K562 (cell line): ENCODE measurements at regions not wholly inside any gene's neighbourhood (a gene's known extent, or its start where the extent isn't known, plus 50 kb on each side); places are given as distances from the start of the nearest gene placed in this dataset.

Experiments used
- ATAC-seq: fragments of 200-7000 bp; cut with Tn5 transposase; 3 replicates; pipeline ENCODE4 v1.9.1; 2020; ENCODE audit warnings: moderate library complexity
- BruUV-seq: library from RNA; stranded (reverse); fragments of 400-500 nt; replicated peaks from 2 replicates; lab custom pipeline; 2021; lab: Mats Ljungman, UMichigan
- CTCF ChIA-PET: fragments of 300-600 bp; formaldehyde crosslinking; extraction: SDS; loops from one replicate; lab custom pipeline; 2021; ENCODE audit warnings: low intra/inter-chr PET ratio; lab: Yijun Ruan, JAX
- POLR2A ChIA-PET: fragments of 300-600, 350-650 bp; sonication (Branson Sonifier 250); formaldehyde crosslinking; extraction: SDS; loops from one replicate; lab custom pipeline; 2021; ENCODE audit warnings: antibody characterized with exemption, inconsistent platforms; lab: Yijun Ruan, JAX
- DNase-seq, 4 experiments: peaks; one replicate each; pipeline versions ENCODE4 v3.0.0 to v3.0.0-alpha.2; 2011 to 2018; ENCODE audit warnings: low spot score in 3 of 4, mixed read lengths in 3 of 4; ENCODE audit errors: extremely low read depth in 1 of 4
- FAIRE-seq: peaks from 2 replicates; lab custom pipeline; 2011; peaks lifted over from hg19 to GRCh38; lab: Jason Lieb, UNC
- H2AFZ ChIP-seq: 2 replicates; pipeline ENCODE4 v1.6.0; 2011; ENCODE audit warnings: low read depth, low read length, control low read depth, inconsistent platforms
- H3K27ac ChIP-seq: fragments of 200-600 bp; 3 replicates; pipeline ENCODE4 v1.8.0; 2011; ENCODE audit warnings: low read depth, mild to moderate bottlenecking, control low read depth, inconsistent platforms, low read length, moderate library complexity, mixed read lengths; ENCODE audit errors: extremely low read depth
- H3K27me3 ChIP-seq, 2 experiments: fragments of 300-600 bp in 1 of 2; 2 replicates in 1 of 2; 3 replicates in 1 of 2; pipeline versions ENCODE4 v1.6.0 to v1.8.0; 2011; ENCODE audit warnings: inconsistent platforms in 2 of 2, low read length in 2 of 2, mild to moderate bottlenecking in 1 of 2, mixed read lengths in 1 of 2, moderate library complexity in 1 of 2; ENCODE audit not compliant: control insufficient read depth in 2 of 2, insufficient read depth in 2 of 2
- H3K36me3 ChIP-seq: fragments of 300-600 bp; 3 replicates; pipeline ENCODE4 v1.8.0; 2011; ENCODE audit warnings: mild to moderate bottlenecking, low read length, inconsistent platforms; ENCODE audit not compliant: control insufficient read depth, insufficient read depth
- H3K4me1 ChIP-seq, 2 experiments: fragments of 200-600 bp in 1 of 2; replicated peaks in 1 of 2; 2 replicates in 1 of 2; 3 replicates in 1 of 2; pipeline versions ENCODE4 v1.5.1 to v1.8.0; 2011; ENCODE audit warnings: inconsistent platforms in 2 of 2, low read length in 2 of 2, mild to moderate bottlenecking in 1 of 2, mixed read lengths in 1 of 2, moderate library complexity in 1 of 2; ENCODE audit not compliant: control insufficient read depth in 2 of 2, insufficient read depth in 2 of 2
- H3K4me2 ChIP-seq: 2 replicates; pipeline ENCODE4 v1.6.1; 2011; ENCODE audit warnings: low read length, control low read depth, inconsistent platforms, mixed read lengths; ENCODE audit not compliant: insufficient read depth
- H3K4me3 ChIP-seq: fragments of 200-600 bp; sonication (generic), shearing (Covaris generic); 2 replicates; pipeline ENCODE4 v1.5.1; 2016; ENCODE audit warnings: control low read depth, inconsistent platforms
- H3K79me2 ChIP-seq: fragments of 200-600 bp; 3 replicates; pipeline ENCODE4 v1.8.0; 2011; ENCODE audit warnings: low read length, inconsistent platforms; ENCODE audit not compliant: control insufficient read depth, insufficient read depth
- H3K9ac ChIP-seq, 2 experiments: 2 replicates each; pipeline versions ENCODE4 v1.6.0 to v1.6.1; 2011; ENCODE audit warnings: low read depth in 2 of 2, low read length in 2 of 2, control low read depth in 1 of 2, inconsistent platforms in 1 of 2, mild to moderate bottlenecking in 1 of 2, mixed read lengths in 1 of 2; ENCODE audit not compliant: insufficient read depth in 1 of 2
- H3K9me1 ChIP-seq: one replicate; pipeline ENCODE4 v1.6.0; 2011; ENCODE audit warnings: inconsistent platforms, mild to moderate bottlenecking, low read length, moderate library complexity; ENCODE audit not compliant: control insufficient read depth, insufficient read depth
- H3K9me3 ChIP-seq: replicated peaks from 2 replicates; pipeline ENCODE4 v1.5.1; 2011; ENCODE audit warnings: low read depth, low read length, inconsistent platforms; ENCODE audit not compliant: control insufficient read depth, insufficient read depth
- H4K20me1 ChIP-seq: replicated peaks from 2 replicates; pipeline ENCODE4 v1.6.1; 2011; ENCODE audit warnings: low read length, inconsistent platforms, mixed read lengths; ENCODE audit not compliant: control insufficient read depth, insufficient read depth
- BRD9 ChIP-seq: fragments of 450-650 bp; IDR thresholded peaks from 2 replicates; pipeline ENCODE4 v1.6.1; 2018; ENCODE audit warnings: low read depth; ENCODE audit not compliant: partially characterized antibody
- CEBPG ChIP-seq, 3 experiments: fragments of 200-800 bp in 1 of 3; sonication (Bioruptor generic) in 1 of 3; sonication (generic) in 1 of 3; formaldehyde crosslinking in 1 of 3; IDR thresholded peaks in 2 of 3; conservative IDR thresholded peaks in 1 of 3; 2 replicates each; pipeline versions ENCODE4 v1.6.1 to v1.8.0; 2016 to 2022; ENCODE audit warnings: missing compliant biosample characterization in 2 of 3, missing genetic modification characterization in 2 of 3, mild to moderate bottlenecking in 1 of 3, missing genetic modification reagents in 1 of 3
- KLF6 ChIP-seq: fragments of 250-450 bp; sonication (Bioruptor Pico); IDR thresholded peaks from 2 replicates; pipeline ENCODE4 v1.4.0; 2020; ENCODE audit warnings: mild to moderate bottlenecking, moderate library complexity, borderline replicate concordance
- NCOA6 ChIP-seq: fragments of 450-650 bp; IDR thresholded peaks from 2 replicates; pipeline ENCODE4 v1.6.1; 2017; ENCODE audit warnings: mild to moderate bottlenecking
- POLR2B ChIP-seq: fragments of 450-650 bp; IDR thresholded peaks from 2 replicates; pipeline ENCODE4 v1.6.1; 2018; ENCODE audit warnings: low read depth; ENCODE audit not compliant: partially characterized antibody
- RAD51 ChIP-seq: fragments of 450-650 bp; IDR thresholded peaks from 2 replicates; pipeline ENCODE4 v1.7.1; 2016; ENCODE audit warnings: low read depth, mild to moderate bottlenecking, borderline replicate concordance
- SUPT5H ChIP-seq: fragments of 450-650 bp; IDR thresholded peaks from 2 replicates; pipeline ENCODE4 v1.6.1; 2016
- USF2 ChIP-seq: sonication (generic); formaldehyde crosslinking; IDR thresholded peaks from 2 replicates; pipeline ENCODE4 v1.5.0; 2020; ENCODE audit warnings: missing genetic modification reagents
- ZNF134 ChIP-seq: fragments of 250-450 bp; sonication (Bioruptor Pico); conservative IDR thresholded peaks from 2 replicates; pipeline ENCODE4 v1.4.0; 2020
- ZNF324 ChIP-seq: fragments of 250-450 bp; sonication (Bioruptor Pico); IDR thresholded peaks from 2 replicates; pipeline ENCODE4 v1.4.0; 2020; ENCODE audit warnings: mild to moderate bottlenecking
- ZNF76 ChIP-seq: fragments of 250-450 bp; sonication (Bioruptor Pico); IDR thresholded peaks from 2 replicates; pipeline ENCODE4 v1.4.0; 2020; ENCODE audit warnings: mild to moderate bottlenecking, moderate library complexity, borderline replicate concordance
- WGBS: fragments of 100-300 bp; shearing (Covaris generic); methylation state at CpG from one replicate; pipeline ENCODE4 v1.1.6; 2016; ENCODE audit warnings: low coverage, mixed read lengths; ENCODE audit not compliant: insufficient coverage; ENCODE audit errors: missing lambda C conversion rate; 5-methylcytosine and 5-hydroxymethylcytosine counted together
- in situ Hi-C: fragments of 300-500 bp; cut with MboI; formaldehyde crosslinking; loops from 4 replicates; pipeline ENCODE4 v1.15.0; 2018; ENCODE audit warnings: inconsistent platforms, mixed read lengths
- intact Hi-C: fragments of 100-400 bp; cut with micrococcal nuclease; formaldehyde crosslinking; loops from 2 replicates; pipeline ENCODE4 v1.14.2; 2022

- POLR2A ChIA-PET, result interaction anchor here (0.8 kb wide), 1 partner anchor 12 kb away, joined by 3 read pairs; no protein-coding TSS in a partner anchor
- Histone ChIP-seq H2AFZ (no peak overlapping the region), H3K27ac (no peak overlapping the region), H3K79me2 (no peaks in the 10 kb centered on the region), H3K9me1 (no peaks in the 10 kb centered on the region), H4K20me1 (no peaks in the 10 kb centered on the region; the same call in 1 of the 2 replicates), H3K36me3 (no peaks in the 10 kb centered on the region), H3K27me3 (peaks cover 9 to 45% of the 10 kb centered on the region in 2 experiments; a peak in 3 of 5 replicates), H3K9ac (no peak overlapping the region), H3K4me3 (no peak overlapping the region), H3K4me2 (no peak overlapping the region), H3K9me3 (no peaks in the 10 kb centered on the region), H3K4me1 (no peaks in the 10 kb centered on the region)
- ATAC-seq (no peak; the same call in 2 of the 3 replicates), DNase-seq (no peak), FAIRE-seq (no peak)
- no TSS peak for BruUV-seq
- CTCF ChIA-PET, result interaction anchor here (0.9 kb wide), 1 partner anchor 435 kb away, joined by 4 read pairs; no protein-coding TSS in a partner anchor
- intact Hi-C loops, result no loop called here
- in situ Hi-C loops, result no loop called here
- WGBS, result 1% methylated on average over 8 of the region's 8 CpGs
- TF ChIP-seq POLR2B (no peak), USF2 (peak; percentile 77), ZNF76 (CRISPR knock-in tag) (no peak), RAD51 (peak; percentile 37; the same call in 1 of the 2 replicates), BRD9 (no peak), KLF6 (no peak), SUPT5H (no peak), ZNF134 (CRISPR knock-in tag) (no peak), CEBPG (CRISPR knock-in tag; IDR thresholded peaks at IDR 0.05) (no peak), CEBPG (tag; conservative IDR thresholded peaks at IDR 0.05 in 1 of 2, IDR thresholded peaks at IDR 0.05 in 1 of 2) (no peak), NCOA6 (no peak), ZNF324 (CRISPR knock-in tag) (no peak)
Observed at GRCh38 chr16:86085795-86086194, 186.8 kb downstream of the IRF8 start.
